ENCODE measurements at regions not wholly inside any gene's neighbourhood (a gene's known extent, or its start where the extent isn't known, plus 50 kb on each side); places are given as distances from the start of the nearest gene placed in this dataset.

DNA sequence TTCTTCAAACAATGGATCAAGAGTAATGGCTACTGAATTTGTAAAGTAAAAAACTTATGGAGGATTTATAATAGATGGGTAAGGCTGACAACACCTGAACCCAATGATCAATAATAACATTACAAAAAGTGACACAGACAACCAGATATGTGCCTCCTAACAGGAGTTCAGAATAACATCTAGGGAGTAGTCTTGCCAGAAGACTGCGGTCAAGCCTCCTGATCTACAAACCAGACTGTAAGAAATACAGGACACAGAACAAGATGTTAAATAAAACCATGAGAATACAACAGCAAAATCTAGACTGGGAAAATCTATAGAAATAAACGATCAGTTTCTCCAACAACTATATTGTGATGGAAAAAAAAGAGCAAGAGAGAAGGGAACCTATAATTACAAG lies 262.6 kb upstream of the TMTC1 start:
- TF ChIP-seq CTCF (IDR thresholded peaks at IDR 0.05): no peak
- TF ChIP-seq POLR2AphosphoS5 (IDR thresholded peaks at IDR 0.05): no peak
- no peak for TF ChIP-seq POLR2A (IDR thresholded peaks at IDR 0.05)

All from breast epithelium (tissue), 3 donors.